ENCODE measurements at regions not wholly inside any gene's neighbourhood (a gene's known extent, or its start where the extent isn't known, plus 50 kb on each side); places are given as distances from the start of the nearest gene placed in this dataset.

GRCh38 chr18:60319129-60319528, 53.4 kb downstream of the MC4R start:
- no peaks in the 10 kb centered on the region for H3K36me3 Mint-ChIP-seq (ENCODE audit: insufficient read depth)

GRCh38 chr18:60311676-60312360, 60.8 kb downstream of the MC4R start:
- Mint-ChIP-seq H3K4me3 (no peak overlapping the region), H3K4me1 (ENCODE audit: low read depth) (no peaks in the 10 kb centered on the region), H3K27me3 (ENCODE audit: low read depth) (no peaks in the 10 kb centered on the region), H3K36me3 (ENCODE audit: insufficient read depth) (no peaks in the 10 kb centered on the region), H3K9me3 (peaks cover 3% of the 10 kb centered on the region)
- DNase-seq (no peak), ATAC-seq (no peak)

More at GRCh38 chr18:60319129-60319528, 53.4 kb downstream of the MC4R start:
- DNase-seq: no peak
- Mint-ChIP-seq H3K9me3 (peaks cover 17% of the 10 kb centered on the region), H3K4me3 (no peak overlapping the region), H3K27me3 (ENCODE audit: low read depth) (no peaks in the 10 kb centered on the region), H3K4me1 (ENCODE audit: low read depth) (no peaks in the 10 kb centered on the region)
- ATAC-seq: no peak

- no peak for ATAC-seq
- Mint-ChIP-seq H3K4me1 (ENCODE audit: low read depth) (no peaks in the 10 kb centered on the region), H3K9me3 (no peaks in the 10 kb centered on the region), H3K36me3 (ENCODE audit: insufficient read depth) (no peaks in the 10 kb centered on the region), H3K4me3 (no peak overlapping the region), H3K27me3 (ENCODE audit: low read depth) (no peaks in the 10 kb centered on the region)
- no peak for DNase-seq
Observed at GRCh38 chr18:60295674-60296073, 76.9 kb downstream of the MC4R start.

GRCh38 chr18:60292186-60292585, 80.4 kb downstream of the MC4R start:
- H3K27me3 Mint-ChIP-seq (ENCODE audit: low read depth): no peaks in the 10 kb centered on the region
- ATAC-seq: no peak
- no peaks in the 10 kb centered on the region for H3K9me3 Mint-ChIP-seq
- DNase-seq: no peak
- no peaks in the 10 kb centered on the region for H3K36me3 Mint-ChIP-seq (ENCODE audit: insufficient read depth)
- H3K4me1 Mint-ChIP-seq (ENCODE audit: low read depth): no peaks in the 10 kb centered on the region
- no peak overlapping the region for H3K4me3 Mint-ChIP-seq

GRCh38 chr18:60279391-60279790, 93.2 kb downstream of the MC4R start:
- no peaks in the 10 kb centered on the region for H3K4me1 Mint-ChIP-seq (ENCODE audit: low read depth)
- no peak for DNase-seq
- H3K9me3 Mint-ChIP-seq: no peaks in the 10 kb centered on the region
- no peaks in the 10 kb centered on the region for H3K27me3 Mint-ChIP-seq (ENCODE audit: low read depth)
- no peak overlapping the region for H3K4me3 Mint-ChIP-seq
- ATAC-seq: no peak
- no peaks in the 10 kb centered on the region for H3K36me3 Mint-ChIP-seq (ENCODE audit: insufficient read depth)

GRCh38 chr18:60277855-60278480, 94.6 kb downstream of the MC4R start:
- H3K9me3 Mint-ChIP-seq: peaks cover 2% of the 10 kb centered on the region
- H3K4me1 Mint-ChIP-seq (ENCODE audit: low read depth): no peaks in the 10 kb centered on the region
- ATAC-seq: no peak
- H3K36me3 Mint-ChIP-seq (ENCODE audit: insufficient read depth): no peaks in the 10 kb centered on the region
- H3K27me3 Mint-ChIP-seq (ENCODE audit: low read depth): no peaks in the 10 kb centered on the region
- no peak for DNase-seq
- no peak overlapping the region for H3K4me3 Mint-ChIP-seq

- ATAC-seq: no peak
- no peak overlapping the region for H3K4me3 Mint-ChIP-seq
- H3K4me1 Mint-ChIP-seq (ENCODE audit: low read depth): no peaks in the 10 kb centered on the region
- no peak for DNase-seq
- no peaks in the 10 kb centered on the region for H3K36me3 Mint-ChIP-seq (ENCODE audit: insufficient read depth)
- H3K9me3 Mint-ChIP-seq: peaks cover 4% of the 10 kb centered on the region
- H3K27me3 Mint-ChIP-seq (ENCODE audit: low read depth): no peaks in the 10 kb centered on the region
Observed at GRCh38 chr18:60267391-60268058, 105.0 kb downstream of the MC4R start.

- ATAC-seq (no peak), DNase-seq (no peak)
- Mint-ChIP-seq H3K4me3 (no peak overlapping the region), H3K9me3 (peaks cover 9% of the 10 kb centered on the region), H3K4me1 (ENCODE audit: low read depth) (no peaks in the 10 kb centered on the region), H3K36me3 (ENCODE audit: insufficient read depth) (no peaks in the 10 kb centered on the region), H3K27me3 (ENCODE audit: low read depth) (no peaks in the 10 kb centered on the region)
Observed at GRCh38 chr18:60266558-60266957, 106.0 kb downstream of the MC4R start.

GRCh38 chr18:60259052-60259681, 113.4 kb downstream of the MC4R start:
- H3K4me3 Mint-ChIP-seq: no peak overlapping the region
- no peaks in the 10 kb centered on the region for H3K4me1 Mint-ChIP-seq (ENCODE audit: low read depth)
- H3K36me3 Mint-ChIP-seq (ENCODE audit: insufficient read depth): no peaks in the 10 kb centered on the region
- ATAC-seq: no peak
- no peaks in the 10 kb centered on the region for H3K27me3 Mint-ChIP-seq (ENCODE audit: low read depth)
- H3K9me3 Mint-ChIP-seq: peaks cover 5% of the 10 kb centered on the region
- DNase-seq: no peak

GRCh38 chr18:60249388-60249787, 123.2 kb downstream of the MC4R start:
- H3K4me1 Mint-ChIP-seq (ENCODE audit: low read depth): no peaks in the 10 kb centered on the region
- H3K27me3 Mint-ChIP-seq (ENCODE audit: low read depth): no peaks in the 10 kb centered on the region
- H3K4me3 Mint-ChIP-seq: no peak overlapping the region
- no peak for DNase-seq
- H3K9me3 Mint-ChIP-seq: peaks cover 7% of the 10 kb centered on the region
- no peaks in the 10 kb centered on the region for H3K36me3 Mint-ChIP-seq (ENCODE audit: insufficient read depth)
- no peak for ATAC-seq

- Mint-ChIP-seq H3K4me3 (no peak overlapping the region), H3K9me3 (peaks cover 7% of the 10 kb centered on the region), H3K4me1 (ENCODE audit: low read depth) (no peaks in the 10 kb centered on the region), H3K27me3 (ENCODE audit: low read depth) (no peaks in the 10 kb centered on the region), H3K36me3 (ENCODE audit: insufficient read depth) (no peaks in the 10 kb centered on the region)
- ATAC-seq (no peak), DNase-seq (no peak)
Observed at GRCh38 chr18:60248336-60249330, 123.9 kb downstream of the MC4R start.

GRCh38 chr18:60247103-60247502, 125.5 kb downstream of the MC4R start:
- H3K36me3 Mint-ChIP-seq (ENCODE audit: insufficient read depth): no peaks in the 10 kb centered on the region
- H3K4me1 Mint-ChIP-seq (ENCODE audit: low read depth): no peaks in the 10 kb centered on the region
- DNase-seq (no peak), ATAC-seq (no peak)
- peaks cover 13% of the 10 kb centered on the region for H3K9me3 Mint-ChIP-seq
- no peaks in the 10 kb centered on the region for H3K27me3 Mint-ChIP-seq (ENCODE audit: low read depth)
- no peak overlapping the region for H3K4me3 Mint-ChIP-seq

GRCh38 chr18:60246606-60247005, 126.0 kb downstream of the MC4R start:
- DNase-seq: no peak
- H3K27me3 Mint-ChIP-seq (ENCODE audit: low read depth): no peaks in the 10 kb centered on the region
- no peak overlapping the region for H3K4me3 Mint-ChIP-seq
- peaks cover 13% of the 10 kb centered on the region for H3K9me3 Mint-ChIP-seq
- H3K4me1 Mint-ChIP-seq (ENCODE audit: low read depth): no peaks in the 10 kb centered on the region
- H3K36me3 Mint-ChIP-seq (ENCODE audit: insufficient read depth): no peaks in the 10 kb centered on the region
- ATAC-seq: no peak

GRCh38 chr18:60245096-60245495, 127.5 kb downstream of the MC4R start:
- H3K27me3 Mint-ChIP-seq (ENCODE audit: low read depth): no peaks in the 10 kb centered on the region
- no peak for DNase-seq
- no peak for ATAC-seq
- peaks cover 13% of the 10 kb centered on the region for H3K9me3 Mint-ChIP-seq
- H3K4me1 Mint-ChIP-seq (ENCODE audit: low read depth): no peaks in the 10 kb centered on the region
- H3K4me3 Mint-ChIP-seq: no peak overlapping the region
- H3K36me3 Mint-ChIP-seq (ENCODE audit: insufficient read depth): no peaks in the 10 kb centered on the region
